Posterior cingulate gyrus (tissue), 11 donors: ENCODE measurements at regions not wholly inside any gene's neighbourhood (a gene's known extent, or its start where the extent isn't known, plus 50 kb on each side); places are given as distances from the start of the nearest gene placed in this dataset.

Experiments
- DNase-seq, 10 donors: peaks; one replicate each; pipeline versions ENCODE4 v3.0.0 to v3.0.0-alpha.2; 2020 to 2021; ENCODE audit warnings: mixed read lengths in 3 of 10
- intact Hi-C: fragments of 100-400 bp; cut with DNase I; formaldehyde crosslinking; loops from one replicate; pipeline ENCODE4 v1.15.1; 2023

DNA sequence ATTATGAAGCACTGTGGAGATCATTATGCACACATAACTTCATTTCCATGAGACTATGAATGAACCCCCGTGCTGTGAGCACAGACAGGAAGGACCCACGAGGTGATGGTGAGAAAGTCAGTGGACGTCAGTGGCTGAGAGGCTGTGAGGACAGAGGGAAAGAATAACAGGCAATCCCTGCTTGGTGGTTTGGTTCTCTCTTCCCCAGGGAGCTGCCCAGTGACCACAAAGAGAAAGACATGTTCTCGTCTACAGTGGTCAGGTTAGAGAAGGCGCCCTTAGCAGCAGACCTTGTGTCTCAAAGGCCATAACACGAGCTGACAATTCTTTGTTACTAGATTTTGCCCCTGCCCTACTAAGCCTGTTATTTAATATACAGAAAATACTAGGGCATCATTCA, 609.2 kb downstream of the TOX3 start:
- DNase-seq = no peak
- intact Hi-C loops = no loop called here

DNA sequence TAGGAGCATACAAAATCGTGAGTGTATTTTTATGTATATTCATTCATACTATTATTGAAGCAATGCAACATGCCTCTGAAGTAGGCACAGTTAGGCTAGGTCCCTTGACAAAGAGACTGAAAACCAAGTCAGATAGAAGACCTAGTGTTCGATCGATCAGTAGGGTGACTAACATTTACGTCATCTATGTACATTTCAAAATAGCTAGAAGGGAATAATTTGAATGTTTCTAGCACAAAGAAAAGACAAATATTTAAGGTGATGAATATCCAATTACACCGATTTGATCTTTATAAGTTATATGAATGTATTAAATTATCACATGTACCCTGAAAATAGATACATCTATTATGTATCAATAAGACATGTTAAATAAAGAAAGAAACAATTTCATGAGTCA, 610.1 kb downstream of the TOX3 start:
- intact Hi-C loops = no loop called here
- no peak for DNase-seq

DNA sequence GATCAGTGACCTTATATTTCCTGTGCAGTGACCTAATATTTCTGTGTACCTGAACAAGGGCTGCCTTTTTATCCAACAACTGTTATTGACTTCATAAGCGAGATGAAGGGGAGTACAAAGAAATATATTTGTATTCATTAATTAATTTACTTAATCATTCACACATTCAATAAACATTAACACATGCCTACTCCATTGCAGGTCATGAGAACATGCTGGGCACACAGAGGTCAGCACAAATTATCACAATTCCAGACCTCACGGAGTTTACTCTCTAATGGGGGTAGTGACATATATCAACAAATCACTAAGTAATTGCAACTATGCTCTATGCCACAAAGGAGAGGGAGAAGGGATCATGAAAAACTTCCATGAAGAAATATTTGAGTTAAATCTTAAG, 614.6 kb downstream of the TOX3 start:
- intact Hi-C loops = no loop called here
- no peak for DNase-seq

DNA sequence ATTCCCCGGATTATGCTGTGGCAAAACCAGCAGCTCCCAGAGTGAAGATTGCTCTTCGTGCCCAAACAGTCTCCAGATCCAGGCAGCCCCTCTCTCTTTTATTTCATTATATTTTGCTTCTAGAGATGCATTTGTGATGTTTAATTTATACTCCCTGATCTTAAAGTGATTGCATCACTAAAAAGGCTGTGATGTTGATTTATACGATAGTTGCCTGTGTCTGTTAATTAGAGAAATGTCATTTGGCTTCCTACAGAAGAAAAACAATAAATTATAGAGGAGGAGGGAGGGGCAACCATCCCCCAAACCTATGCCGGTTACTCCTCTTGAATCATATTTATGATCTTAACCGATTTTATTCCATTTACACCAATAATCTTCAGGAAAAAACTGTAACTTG, 615.3 kb downstream of the TOX3 start:
- intact Hi-C loops = no loop called here
- DNase-seq = no peak

DNA sequence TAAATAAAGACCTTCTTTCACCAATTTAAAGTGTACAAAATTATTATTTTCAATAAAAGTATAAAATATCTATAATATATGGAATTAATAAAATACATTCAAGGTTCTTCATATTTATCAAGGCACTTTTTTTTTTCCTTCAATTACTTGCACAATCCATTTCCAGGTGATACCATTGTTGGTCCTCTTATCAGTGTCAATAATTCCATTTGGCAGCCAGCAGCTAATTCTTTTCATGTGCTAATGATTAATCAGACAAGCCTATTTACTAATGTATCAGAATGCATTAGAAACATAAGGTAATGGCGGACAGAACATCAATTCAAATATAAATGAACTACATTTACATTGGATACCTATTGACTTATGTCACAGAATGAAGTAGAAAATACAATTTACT, 622.2 kb downstream of the TOX3 start:
- intact Hi-C loops = no loop called here
- DNase-seq = no peak

DNA sequence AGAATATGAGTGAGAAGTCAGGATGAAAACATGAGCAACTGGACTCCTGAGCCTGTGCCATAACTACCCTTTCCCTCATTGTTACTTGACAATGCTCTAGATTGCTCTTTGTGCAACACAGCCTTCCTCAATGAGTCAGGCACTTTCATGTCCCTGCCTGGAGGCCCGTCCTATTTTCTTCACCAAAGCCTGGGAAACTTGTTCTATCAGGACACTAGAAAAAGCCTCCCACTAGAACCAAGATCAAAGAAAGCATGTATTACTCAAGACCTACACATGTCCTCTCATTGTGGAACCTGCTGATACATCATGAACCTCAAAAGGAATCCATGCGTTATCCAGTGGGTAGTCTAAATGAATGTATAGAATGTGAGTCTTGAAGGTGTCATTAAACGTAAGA, 624.5 kb downstream of the TOX3 start:
- intact Hi-C loops = no loop called here
- no peak for DNase-seq

DNA sequence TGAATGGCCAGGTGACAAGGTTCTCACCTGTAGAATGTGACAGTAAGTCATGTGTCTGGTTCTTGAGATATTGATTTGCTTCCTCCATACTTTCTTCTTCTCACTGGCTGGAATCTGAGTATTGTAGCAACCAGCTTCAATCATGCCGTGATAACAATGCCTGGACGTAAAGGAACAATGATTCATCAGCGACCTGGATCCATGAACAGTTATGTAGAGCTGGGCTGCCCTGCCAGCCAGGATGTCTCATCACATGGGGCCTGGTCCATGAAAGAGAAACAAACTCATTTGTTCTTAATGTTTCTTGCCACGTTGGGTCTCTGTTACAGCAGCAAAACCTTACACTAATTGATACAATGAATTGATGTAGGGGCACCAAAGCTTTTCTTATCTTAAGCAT, 627.2 kb downstream of the TOX3 start:
- DNase-seq = no peak
- intact Hi-C loops = no loop called here

DNA sequence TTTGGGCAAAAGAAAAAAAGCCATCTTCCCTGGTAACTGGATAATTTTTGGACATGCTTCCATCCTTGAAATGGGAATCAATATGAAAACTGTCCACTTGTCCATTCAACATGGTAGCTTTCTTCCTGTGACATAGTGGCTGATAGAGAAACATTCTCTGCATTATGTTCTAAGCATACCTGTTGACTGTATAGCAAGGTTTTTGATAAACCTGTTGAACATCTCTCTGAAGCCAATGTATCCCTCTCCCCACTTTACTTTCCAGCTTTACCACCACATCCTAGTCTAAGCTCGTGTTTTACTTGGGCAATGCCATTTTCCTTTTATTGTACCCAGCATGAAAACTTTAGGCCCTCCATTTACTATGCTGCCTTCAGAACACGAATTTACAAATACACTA, 630.1 kb downstream of the TOX3 start:
- intact Hi-C loops = no loop called here
- DNase-seq = no peak

DNA sequence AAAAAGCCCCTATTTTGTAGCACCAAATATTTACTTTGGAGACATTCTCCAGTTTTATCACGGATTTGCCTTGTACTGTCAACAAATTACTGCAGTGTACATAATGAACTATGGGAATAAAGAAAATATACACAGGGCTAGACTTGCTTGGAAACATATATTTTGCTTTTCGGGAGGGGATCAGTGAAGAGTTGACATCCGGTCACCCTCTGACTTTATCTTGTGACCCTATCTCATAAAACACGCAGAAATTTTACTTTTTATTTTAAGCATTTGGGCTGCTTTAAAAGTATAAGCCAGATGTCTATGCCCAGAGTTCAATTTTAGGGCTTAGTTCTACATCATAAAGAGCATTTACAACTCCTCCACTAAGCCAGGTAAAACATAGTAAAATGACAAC, 630.7 kb downstream of the TOX3 start:
- intact Hi-C loops = no loop called here
- no peak for DNase-seq

DNA sequence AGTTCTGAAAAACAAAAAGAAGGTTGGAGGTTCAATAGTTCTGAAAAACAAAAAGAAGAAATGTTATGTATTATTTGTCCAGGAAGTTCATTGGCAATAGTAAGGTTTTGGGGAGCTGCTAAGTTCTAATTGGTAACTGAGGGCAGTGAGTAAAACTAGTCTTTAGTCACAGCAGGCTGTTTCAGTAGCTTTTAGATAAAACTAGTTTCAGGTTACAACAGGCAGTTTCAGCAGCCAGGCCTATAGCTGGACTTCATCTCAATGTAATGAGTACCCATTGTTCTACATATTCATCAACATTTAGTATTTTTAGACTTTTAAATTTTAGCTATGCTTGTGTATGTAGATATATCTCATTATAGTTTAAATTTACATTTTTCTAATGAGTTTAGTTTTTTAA, 639.3 kb downstream of the TOX3 start:
- DNase-seq = no peak
- intact Hi-C loops = no loop called here

DNA sequence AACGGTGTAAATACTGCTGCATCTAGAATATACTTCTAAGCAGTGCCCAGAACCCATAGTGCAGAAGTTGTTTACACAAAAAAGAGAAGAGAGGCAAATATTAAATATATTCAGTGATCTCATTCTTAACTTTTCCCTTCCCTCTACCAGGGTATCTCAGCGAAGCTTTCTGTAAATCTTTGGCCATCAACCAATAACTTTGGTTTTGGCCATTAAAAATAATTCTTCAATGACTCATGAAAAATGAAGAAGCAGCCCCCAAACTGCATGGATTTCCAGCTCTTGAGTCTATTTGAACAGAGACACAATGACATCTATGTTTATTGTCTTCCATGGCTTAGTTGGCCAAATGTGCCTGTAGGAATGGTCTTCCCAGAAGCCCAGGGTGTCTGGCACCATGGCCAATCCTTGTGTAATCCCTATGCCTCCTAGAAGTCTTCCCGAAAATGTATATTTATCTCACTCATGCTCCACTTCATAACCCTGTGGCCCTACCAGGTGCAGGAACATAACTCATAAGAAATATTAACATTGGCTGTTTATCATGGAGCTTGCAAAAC, 646.6 kb downstream of the TOX3 start:
- DNase-seq = no peak
- intact Hi-C loops = no loop called here

DNA sequence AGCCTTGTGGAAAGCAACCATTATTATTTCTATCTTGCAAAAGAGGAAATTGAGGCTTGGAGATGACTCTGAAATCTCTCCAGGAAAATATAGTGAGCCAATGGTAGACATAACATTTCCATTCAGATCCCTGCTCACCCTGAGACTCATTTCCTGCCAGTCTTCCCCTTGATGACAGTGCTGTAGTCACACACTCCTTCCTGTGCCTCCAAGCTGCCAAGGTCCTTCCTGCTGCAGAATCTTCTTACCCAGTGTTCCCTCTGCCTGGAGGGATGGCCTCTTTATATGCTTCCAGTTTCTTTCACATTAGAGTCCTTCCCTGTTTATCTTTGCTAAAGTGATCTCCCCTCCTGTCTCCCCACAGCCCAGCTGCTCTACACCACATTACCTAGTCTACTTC, 648.1 kb downstream of the TOX3 start:
- no peak for DNase-seq
- intact Hi-C loops = no loop called here

DNA sequence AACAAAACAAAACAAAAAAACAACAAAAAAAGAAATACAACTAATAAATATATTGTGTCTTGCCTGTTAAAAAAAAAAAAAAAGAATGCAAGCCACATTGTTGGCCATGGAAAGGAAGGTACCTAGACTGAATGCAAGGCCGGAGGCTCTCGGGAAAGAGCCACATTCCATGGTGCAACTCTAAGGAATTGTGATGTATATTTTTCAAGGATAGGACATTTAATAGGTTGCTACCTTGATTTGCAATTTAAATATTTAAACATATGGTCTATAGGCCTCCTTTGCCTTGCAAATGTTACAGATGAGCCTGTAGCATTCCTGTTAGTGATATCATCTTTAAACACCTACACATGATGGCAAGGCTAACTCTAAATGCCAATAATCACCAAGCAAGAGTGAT, 650.9 kb downstream of the TOX3 start:
- no peak for DNase-seq
- intact Hi-C loops = no loop called here

DNA sequence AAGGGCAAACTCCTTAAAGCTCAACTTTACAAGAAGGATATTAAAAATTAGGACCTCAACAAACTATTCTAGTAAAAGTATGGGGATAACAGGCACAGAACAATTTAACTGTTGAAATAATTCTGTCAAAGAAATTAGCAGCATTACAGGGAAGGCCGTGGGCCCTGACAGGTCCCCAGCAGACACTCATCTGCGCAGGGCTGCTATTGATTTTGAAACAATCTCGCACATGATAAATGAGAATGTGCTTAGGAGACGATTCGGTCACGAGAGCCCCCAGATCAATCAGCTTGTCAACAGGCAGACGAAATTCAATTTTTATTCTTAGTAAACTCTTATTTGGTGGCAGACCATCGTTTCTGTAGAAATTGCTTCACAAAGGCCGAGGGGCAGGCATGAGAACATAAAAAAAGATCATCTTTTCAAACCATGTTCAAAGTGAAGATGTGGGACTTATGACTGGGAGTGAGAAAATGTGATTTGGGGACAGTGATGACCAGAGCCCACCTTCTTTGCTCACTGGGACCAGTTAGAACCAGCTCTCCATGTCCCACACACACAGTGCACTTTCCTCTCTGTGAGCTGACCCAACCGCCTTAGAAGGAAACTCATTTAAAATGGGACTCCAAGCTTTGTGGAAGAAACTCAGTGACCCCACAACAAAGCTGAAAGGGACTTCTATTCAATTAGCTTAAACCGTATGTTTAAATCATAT, 654.5 kb downstream of the TOX3 start:
- intact Hi-C loops = no loop called here
- DNase-seq = no peak

DNA sequence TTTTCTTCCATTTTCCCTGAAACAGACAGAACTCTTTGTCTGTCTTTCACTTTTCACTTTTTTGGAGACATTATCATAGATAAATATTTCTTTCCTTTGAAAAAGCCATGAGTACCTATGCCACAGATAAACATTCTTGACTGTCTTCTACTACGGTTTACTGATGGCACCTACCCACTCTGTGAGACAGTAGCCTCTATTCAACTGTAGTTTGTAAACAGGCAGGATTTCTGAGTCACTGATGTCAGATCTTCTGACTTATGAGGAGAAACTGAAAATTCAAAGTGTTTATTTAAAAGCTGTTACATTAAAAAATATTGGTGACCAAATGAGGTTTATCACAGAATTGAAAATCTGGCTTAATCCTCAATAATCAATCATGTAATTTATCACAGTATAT, 658.4 kb downstream of the TOX3 start:
- intact Hi-C loops = no loop called here
- DNase-seq = no peak

DNA sequence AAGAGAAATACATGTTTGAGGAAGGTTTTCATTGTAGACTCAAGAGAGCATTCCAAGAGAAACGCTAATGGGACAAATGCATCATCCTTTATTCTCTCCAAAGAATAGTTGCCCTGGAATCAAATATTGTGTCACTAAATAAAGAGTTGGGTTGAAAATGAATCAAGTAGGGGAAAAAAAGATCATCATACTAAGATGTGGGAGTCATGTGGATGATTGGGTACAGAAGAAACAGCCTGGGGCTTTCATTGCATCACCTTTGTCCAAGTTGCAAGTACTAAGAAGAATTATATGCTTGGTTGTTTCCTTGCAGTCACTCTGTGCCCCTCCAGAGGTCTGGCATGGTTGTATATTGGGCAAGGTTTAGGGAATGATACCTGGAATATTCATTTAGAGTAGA, 658.9 kb downstream of the TOX3 start:
- no peak for DNase-seq
- intact Hi-C loops = no loop called here

DNA sequence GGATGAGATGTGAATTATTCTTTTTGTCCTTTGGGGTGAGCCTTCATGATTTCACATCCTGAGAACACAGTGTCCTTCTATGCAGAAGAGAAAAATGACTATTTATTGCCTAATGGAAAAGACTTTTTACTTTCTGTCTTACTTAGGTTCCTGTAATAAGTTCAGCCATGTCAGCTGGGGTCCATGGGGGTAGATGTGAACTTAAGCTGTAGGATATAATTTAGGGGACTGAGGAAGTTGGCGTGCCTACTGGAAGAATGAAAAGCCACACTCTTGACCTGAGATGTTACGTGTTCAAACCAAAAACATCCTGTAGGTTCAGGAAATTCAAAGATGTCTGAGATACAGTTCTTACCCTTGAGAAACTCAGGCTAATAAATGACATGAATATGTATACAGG, 660.5 kb downstream of the TOX3 start:
- DNase-seq = no peak
- intact Hi-C loops = no loop called here

DNA sequence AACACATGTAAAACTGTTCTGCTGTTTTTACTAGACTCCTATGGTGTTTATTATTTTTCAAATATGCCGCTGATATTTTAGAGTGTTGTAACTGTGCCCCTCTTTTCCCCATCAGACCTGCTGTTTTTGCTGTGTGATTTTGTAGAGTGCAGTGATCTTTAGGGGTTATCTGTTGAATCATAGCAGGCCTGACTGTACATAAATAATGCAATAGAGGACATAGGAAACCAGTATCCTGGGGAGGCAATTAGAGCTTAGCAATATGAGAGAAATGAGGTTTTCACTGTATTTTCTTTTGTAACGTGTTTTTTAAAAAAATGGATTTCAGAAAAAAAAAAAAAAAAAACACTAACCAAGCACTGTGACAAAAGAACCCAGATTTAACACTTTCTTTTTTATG, 662.2 kb downstream of the TOX3 start:
- intact Hi-C loops = no loop called here
- DNase-seq = no peak

DNA sequence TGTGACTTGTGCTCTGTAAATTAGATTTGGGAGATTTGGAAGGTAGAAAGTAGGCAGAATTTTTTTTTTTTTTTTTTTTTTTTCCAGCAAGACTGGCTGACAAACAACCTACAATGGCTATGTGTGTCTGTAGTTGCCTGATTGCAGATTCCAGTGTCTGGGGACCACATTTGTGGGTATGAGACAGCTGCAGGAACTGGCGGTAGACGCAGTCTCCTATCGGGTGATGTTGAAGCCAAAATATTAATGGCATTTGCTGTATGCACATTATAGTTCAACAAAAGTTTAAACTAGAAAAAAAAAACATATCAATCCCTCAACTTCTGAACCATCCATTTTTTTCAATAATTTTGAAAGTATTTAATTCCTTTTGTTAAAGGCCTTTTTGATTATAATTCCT, 665.2 kb downstream of the TOX3 start:
- no peak for DNase-seq
- intact Hi-C loops = no loop called here

DNA sequence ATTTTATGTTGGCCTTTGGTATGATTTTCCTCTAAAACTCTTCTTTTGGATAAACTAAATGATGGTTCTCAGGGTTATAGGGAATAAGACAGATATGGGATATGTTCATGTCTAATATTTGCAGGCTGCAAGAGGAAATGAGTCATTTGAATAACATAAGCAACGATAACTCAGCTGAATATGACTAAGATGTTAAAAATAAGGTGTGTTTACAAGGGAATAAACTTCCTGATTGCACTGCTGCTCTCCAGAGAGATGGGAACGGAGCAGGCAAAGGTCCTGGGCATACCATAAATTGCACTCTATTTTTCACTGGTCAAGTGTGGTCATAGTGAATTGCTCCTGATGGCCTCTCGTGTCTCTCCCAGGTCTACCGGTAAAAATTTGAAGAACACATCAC, 666.2 kb downstream of the TOX3 start:
- DNase-seq = no peak
- intact Hi-C loops = no loop called here

DNA sequence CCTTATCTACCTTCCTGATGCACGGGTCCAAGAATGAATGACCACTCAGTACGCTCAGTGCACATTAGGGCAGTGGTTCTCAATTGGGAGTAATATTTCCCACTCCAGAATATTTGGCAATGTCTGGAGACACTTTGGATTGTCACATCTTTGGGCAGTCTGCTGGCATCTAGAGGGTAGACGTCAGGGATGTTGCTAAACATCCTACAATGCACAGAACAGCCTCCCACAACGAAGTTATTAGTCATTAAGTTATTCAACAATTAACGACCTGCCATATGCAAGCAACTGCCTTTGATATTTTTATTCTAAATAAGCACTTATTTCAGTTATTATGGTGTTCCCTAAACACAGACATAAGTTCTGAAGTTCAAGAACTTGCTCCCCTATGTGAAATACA, 669.3 kb downstream of the TOX3 start:
- intact Hi-C loops = no loop called here
- no peak for DNase-seq

DNA sequence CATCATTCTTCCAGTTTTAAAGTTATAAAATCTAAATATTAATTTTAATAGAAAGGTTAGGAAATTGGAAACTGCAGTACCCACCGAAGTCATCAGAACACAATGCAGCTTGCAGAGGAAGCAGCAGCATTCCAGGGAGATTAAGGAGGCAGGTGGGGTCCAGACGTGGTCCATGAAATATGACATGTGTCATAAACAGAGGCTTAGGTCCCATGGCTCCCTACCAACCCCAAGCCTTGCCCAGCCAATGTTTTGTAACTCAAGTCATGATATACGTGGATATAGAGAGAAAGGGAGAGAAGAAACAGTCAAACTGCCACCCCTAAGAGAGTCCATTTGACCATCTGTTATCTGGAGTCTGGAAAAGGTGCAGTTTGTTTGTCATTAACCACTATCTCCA, 670.0 kb downstream of the TOX3 start:
- intact Hi-C loops = no loop called here

DNA sequence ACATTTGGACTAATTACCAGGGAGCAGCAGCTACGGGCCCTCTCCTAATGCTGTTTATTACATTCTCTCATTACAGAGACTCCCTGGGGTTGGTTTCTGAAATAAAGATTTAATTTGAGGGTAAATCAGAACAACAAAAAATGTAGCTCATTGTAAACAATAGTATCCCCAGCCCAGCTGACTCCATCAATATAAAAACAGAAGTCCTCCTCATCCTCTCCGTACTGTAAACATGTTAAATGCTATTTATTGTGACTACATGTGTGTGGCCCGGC, 670.4 kb downstream of the TOX3 start:
- intact Hi-C loops = no loop called here

More for the DNA sequence above, 670.0 kb downstream of the TOX3 start:
- DNase-seq = no peak

More for the DNA sequence above, 670.4 kb downstream of the TOX3 start:
- DNase-seq = no peak
